ENCODE measurements at regions not wholly inside any gene's neighbourhood (a gene's known extent, or its start where the extent isn't known, plus 50 kb on each side); places are given as distances from the start of the nearest gene placed in this dataset.

GRCh38 chr2:14872779-14873325, 240.3 kb downstream of the LRATD1 start:
- TF ChIP-seq RXRA (IDR thresholded peaks at IDR 0.05) (no peak), YY1 (IDR thresholded peaks at IDR 0.05) (no peak), SP1 (IDR thresholded peaks at IDR 0.05) (no peak), CTCF (IDR thresholded peaks at IDR 0.05; ENCODE audit: low read depth, low read length, missing input control) (no peak), TAF1 (conservative IDR thresholded peaks at IDR 0.05) (no peak), RAD21 (IDR thresholded peaks at IDR 0.05) (no peak), GABPA (IDR thresholded peaks at IDR 0.05 in 1 of 2, conservative IDR thresholded peaks at IDR 0.05 in 1 of 2) (no peak), EGR1 (IDR thresholded peaks at IDR 0.05; ENCODE audit: low read depth in 2 of 2) (no peak), JUND (IDR thresholded peaks at IDR 0.05) (no peak), ATF3 (IDR thresholded peaks at IDR 0.05) (no peak), HNF4A (conservative IDR thresholded peaks at IDR 0.05) (no peak)
- TF ChIP-seq, protein P1, sequence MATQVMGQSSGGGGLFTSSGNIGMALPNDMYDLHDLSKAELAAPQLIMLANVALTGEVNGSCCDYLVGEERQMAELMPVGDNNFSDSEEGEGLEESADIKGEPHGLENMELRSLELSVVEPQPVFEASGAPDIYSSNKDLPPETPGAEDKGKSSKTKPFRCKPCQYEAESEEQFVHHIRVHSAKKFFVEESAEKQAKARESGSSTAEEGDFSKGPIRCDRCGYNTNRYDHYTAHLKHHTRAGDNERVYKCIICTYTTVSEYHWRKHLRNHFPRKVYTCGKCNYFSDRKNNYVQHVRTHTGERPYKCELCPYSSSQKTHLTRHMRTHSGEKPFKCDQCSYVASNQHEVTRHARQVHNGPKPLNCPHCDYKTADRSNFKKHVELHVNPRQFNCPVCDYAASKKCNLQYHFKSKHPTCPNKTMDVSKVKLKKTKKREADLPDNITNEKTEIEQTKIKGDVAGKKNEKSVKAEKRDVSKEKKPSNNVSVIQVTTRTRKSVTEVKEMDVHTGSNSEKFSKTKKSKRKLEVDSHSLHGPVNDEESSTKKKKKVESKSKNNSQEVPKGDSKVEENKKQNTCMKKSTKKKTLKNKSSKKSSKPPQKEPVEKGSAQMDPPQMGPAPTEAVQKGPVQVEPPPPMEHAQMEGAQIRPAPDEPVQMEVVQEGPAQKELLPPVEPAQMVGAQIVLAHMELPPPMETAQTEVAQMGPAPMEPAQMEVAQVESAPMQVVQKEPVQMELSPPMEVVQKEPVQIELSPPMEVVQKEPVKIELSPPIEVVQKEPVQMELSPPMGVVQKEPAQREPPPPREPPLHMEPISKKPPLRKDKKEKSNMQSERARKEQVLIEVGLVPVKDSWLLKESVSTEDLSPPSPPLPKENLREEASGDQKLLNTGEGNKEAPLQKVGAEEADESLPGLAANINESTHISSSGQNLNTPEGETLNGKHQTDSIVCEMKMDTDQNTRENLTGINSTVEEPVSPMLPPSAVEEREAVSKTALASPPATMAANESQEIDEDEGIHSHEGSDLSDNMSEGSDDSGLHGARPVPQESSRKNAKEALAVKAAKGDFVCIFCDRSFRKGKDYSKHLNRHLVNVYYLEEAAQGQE (IDR thresholded peaks at IDR 0.05) = no peak
- TF ChIP-seq, protein P2, sequence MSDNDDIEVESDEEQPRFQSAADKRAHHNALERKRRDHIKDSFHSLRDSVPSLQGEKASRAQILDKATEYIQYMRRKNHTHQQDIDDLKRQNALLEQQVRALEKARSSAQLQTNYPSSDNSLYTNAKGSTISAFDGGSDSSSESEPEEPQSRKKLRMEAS (IDR thresholded peaks at IDR 0.05) = no peak
- TF ChIP-seq, protein P3, sequence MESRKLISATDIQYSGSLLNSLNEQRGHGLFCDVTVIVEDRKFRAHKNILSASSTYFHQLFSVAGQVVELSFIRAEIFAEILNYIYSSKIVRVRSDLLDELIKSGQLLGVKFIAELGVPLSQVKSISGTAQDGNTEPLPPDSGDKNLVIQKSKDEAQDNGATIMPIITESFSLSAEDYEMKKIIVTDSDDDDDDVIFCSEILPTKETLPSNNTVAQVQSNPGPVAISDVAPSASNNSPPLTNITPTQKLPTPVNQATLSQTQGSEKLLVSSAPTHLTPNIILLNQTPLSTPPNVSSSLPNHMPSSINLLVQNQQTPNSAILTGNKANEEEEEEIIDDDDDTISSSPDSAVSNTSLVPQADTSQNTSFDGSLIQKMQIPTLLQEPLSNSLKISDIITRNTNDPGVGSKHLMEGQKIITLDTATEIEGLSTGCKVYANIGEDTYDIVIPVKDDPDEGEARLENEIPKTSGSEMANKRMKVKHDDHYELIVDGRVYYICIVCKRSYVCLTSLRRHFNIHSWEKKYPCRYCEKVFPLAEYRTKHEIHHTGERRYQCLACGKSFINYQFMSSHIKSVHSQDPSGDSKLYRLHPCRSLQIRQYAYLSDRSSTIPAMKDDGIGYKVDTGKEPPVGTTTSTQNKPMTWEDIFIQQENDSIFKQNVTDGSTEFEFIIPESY (IDR thresholded peaks at IDR 0.05) = no peak

Data from liver (tissue), 3 donors.